Esophagus muscularis mucosa (tissue), 3 donors: ENCODE measurements at regions not wholly inside any gene's neighbourhood (a gene's known extent, or its start where the extent isn't known, plus 50 kb on each side); places are given as distances from the start of the nearest gene placed in this dataset.

Source experiments
- POLR2A ChIP-seq: fragments of 450-650 bp; IDR thresholded peaks from one replicate; pipeline ENCODE4 v1.6.1; 2017; ENCODE audit warnings: antibody characterized with exemption, moderate library complexity, mild to moderate bottlenecking, low read depth
- POLR2AphosphoS5 ChIP-seq, 2 donors: sonication (generic); formaldehyde crosslinking; IDR thresholded peaks; one replicate each; pipeline ENCODE4 v1.6.1; 2017; ENCODE audit warnings: antibody characterized with exemption in 2 of 2
- TF ChIP-seq, protein P1 (sequence below), 3 experiments: fragments of 200-600 bp in 2 of 3; fragments of 450-650 bp in 1 of 3; sonication (generic) in 2 of 3; IDR thresholded peaks; one replicate each; pipeline ENCODE4 v1.5.1; 2017 to 2019; ENCODE audit warnings: antibody characterized with exemption in 3 of 3, mild to moderate bottlenecking in 2 of 3, moderate library complexity in 1 of 3

DNA sequence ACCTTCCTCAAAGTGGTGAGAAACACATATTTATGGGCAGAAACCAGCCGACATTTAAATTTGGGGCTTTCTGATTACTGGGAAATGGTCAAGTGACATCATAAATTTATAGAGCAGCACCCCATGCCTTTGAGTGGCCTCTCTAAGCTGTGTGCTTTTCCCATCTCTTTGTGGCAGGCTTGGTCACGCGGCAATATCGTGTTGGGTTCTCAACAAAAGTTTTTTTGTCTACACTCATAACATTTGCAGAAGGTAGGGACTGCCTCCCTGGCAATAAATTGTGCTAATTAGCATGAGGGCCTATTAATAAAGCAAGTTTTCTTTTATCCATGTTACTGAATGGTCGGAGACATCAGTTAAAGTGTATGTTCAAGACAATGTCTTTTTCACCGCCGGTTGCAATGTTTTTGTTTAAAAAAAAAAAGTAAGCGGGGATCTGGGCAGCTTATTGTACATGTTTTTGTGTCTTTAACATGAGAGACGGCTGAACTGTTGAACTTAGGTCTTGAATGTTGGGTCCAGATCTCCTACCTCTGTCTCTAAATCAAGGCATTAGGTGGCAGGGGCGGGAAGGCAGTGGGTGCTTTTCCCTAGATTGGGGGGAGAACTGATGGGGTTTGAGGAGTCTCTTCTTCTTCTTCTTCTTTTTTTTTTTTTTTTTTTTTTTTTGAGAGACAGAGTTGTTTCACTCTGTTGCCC lies 193.3 kb downstream of the PHETA1 start:
- TF ChIP-seq, protein P1, sequence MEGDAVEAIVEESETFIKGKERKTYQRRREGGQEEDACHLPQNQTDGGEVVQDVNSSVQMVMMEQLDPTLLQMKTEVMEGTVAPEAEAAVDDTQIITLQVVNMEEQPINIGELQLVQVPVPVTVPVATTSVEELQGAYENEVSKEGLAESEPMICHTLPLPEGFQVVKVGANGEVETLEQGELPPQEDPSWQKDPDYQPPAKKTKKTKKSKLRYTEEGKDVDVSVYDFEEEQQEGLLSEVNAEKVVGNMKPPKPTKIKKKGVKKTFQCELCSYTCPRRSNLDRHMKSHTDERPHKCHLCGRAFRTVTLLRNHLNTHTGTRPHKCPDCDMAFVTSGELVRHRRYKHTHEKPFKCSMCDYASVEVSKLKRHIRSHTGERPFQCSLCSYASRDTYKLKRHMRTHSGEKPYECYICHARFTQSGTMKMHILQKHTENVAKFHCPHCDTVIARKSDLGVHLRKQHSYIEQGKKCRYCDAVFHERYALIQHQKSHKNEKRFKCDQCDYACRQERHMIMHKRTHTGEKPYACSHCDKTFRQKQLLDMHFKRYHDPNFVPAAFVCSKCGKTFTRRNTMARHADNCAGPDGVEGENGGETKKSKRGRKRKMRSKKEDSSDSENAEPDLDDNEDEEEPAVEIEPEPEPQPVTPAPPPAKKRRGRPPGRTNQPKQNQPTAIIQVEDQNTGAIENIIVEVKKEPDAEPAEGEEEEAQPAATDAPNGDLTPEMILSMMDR (IDR thresholded peaks at IDR 0.05) = no peak
- TF ChIP-seq POLR2A (no peak), POLR2AphosphoS5 (IDR thresholded peaks at IDR 0.05) (no peak)
